B cell (primary cell): ENCODE measurements at regions not wholly inside any gene's neighbourhood (a gene's known extent, or its start where the extent isn't known, plus 50 kb on each side); places are given as distances from the start of the nearest gene placed in this dataset.

Experiments
- ATAC-seq: fragments of 200-7000 bp; cut with Tn5 transposase; one replicate; pipeline ENCODE4 v1.10.0; 2021; ENCODE audit warnings: low read depth, mild to moderate bottlenecking, moderate number of reproducible peaks, moderate library complexity
- CTCF ChIA-PET: fragments of 350-600 bp; sonication (Branson Sonifier 250); formaldehyde crosslinking; loops from one replicate; lab custom pipeline; 2021; ENCODE audit warnings: antibody characterized with exemption, inconsistent platforms; lab: Charles Lee
- POLR2A ChIA-PET: fragments of 350-600 bp; sonication (Branson Sonifier 250); formaldehyde crosslinking; loops from one replicate; lab custom pipeline; 2021; ENCODE audit warnings: antibody characterized with exemption; lab: Charles Lee
- DNase-seq: peaks from one replicate; pipeline ENCODE4 v3.0.0; 2013
- H2AFZ ChIP-seq: 2 replicates; pipeline ENCODE4 v1.6.1; 2012; ENCODE audit warnings: mild to moderate bottlenecking, low read depth, low read length; ENCODE audit not compliant: insufficient read depth, poor library complexity, severe bottlenecking
- H3K27ac ChIP-seq, 2 donors: 1 replicate in 1 of 2; 2 replicates in 1 of 2; pipeline ENCODE4 v1.5.1; 2012 to 2013; ENCODE audit warnings: low read length in 2 of 2, mild to moderate bottlenecking in 2 of 2, moderate library complexity in 1 of 2
- H3K27me3 ChIP-seq, 4 experiments: fragments of 200-600 bp in 1 of 4; sonication (generic) in 1 of 4; replicated peaks in 1 of 4; 1 replicate in 2 of 4; 2 replicates in 2 of 4; pipeline versions ENCODE4 v1.6.1 to v1.7.0; 2013 to 2016; ENCODE audit warnings: low read length in 3 of 4, mild to moderate bottlenecking in 2 of 4, mixed read lengths in 1 of 4, moderate library complexity in 1 of 4; ENCODE audit not compliant: insufficient read depth in 4 of 4, control insufficient read depth in 3 of 4; ENCODE audit errors: control extremely low read depth in 1 of 4
- H3K36me3 ChIP-seq, 2 experiments: replicated peaks in 1 of 2; 1 replicate in 1 of 2; 2 replicates in 1 of 2; pipeline versions ENCODE4 v1.6.1 to v1.7.1; 2013; ENCODE audit warnings: low read length in 1 of 2; ENCODE audit not compliant: insufficient read depth in 2 of 2, control insufficient read depth in 1 of 2; ENCODE audit errors: control extremely low read depth in 1 of 2, extremely low read depth in 1 of 2
- H3K4me1 ChIP-seq, 2 donors: fragments of 200-600 bp in 1 of 2; sonication (generic) in 1 of 2; 1 replicate in 1 of 2; 2 replicates in 1 of 2; pipeline versions ENCODE4 v1.5.1 to v1.6.1; 2013 to 2017; ENCODE audit warnings: low read length in 2 of 2; ENCODE audit not compliant: control insufficient read depth in 2 of 2, insufficient read depth in 2 of 2
- H3K4me2 ChIP-seq: replicated peaks from 2 replicates; pipeline ENCODE3; 2012; ENCODE audit warnings: mild to moderate bottlenecking, low read depth, low read length; ENCODE audit not compliant: poor library complexity, severe bottlenecking
- H3K4me3 ChIP-seq, 5 experiments: fragments of 200-600 bp in 1 of 5; sonication (generic) in 1 of 5; 1 replicate in 3 of 5; 2 replicates in 2 of 5; pipeline versions ENCODE4 v1.5.1 to v1.7.0; 2011 to 2016; ENCODE audit warnings: low read length in 4 of 5, mild to moderate bottlenecking in 4 of 5, low read depth in 2 of 5, control low read depth in 1 of 5, moderate library complexity in 1 of 5; ENCODE audit not compliant: insufficient read depth in 1 of 5; ENCODE audit errors: control extremely low read depth in 1 of 5, extremely low read depth in 1 of 5
- H3K79me2 ChIP-seq: fragments of 200-600 bp; sonication (generic); one replicate; pipeline ENCODE4 v1.6.0; 2016; ENCODE audit warnings: low read length; ENCODE audit not compliant: control insufficient read depth, insufficient read depth
- H3K9ac ChIP-seq: fragments of 200-600 bp; sonication (generic); 2 replicates; pipeline ENCODE4 v1.6.1; 2017; ENCODE audit warnings: mild to moderate bottlenecking, low read length, moderate library complexity
- H3K9me3 ChIP-seq, 3 donors: one replicate each; pipeline versions ENCODE4 v1.6.1 to v1.7.1; 2013; ENCODE audit warnings: low read length in 2 of 3; ENCODE audit not compliant: control insufficient read depth in 2 of 3, insufficient read depth in 1 of 3; ENCODE audit errors: control extremely low read depth in 1 of 3
- H4K20me1 ChIP-seq: 2 replicates; pipeline ENCODE4 v1.6.0; 2012; ENCODE audit warnings: mild to moderate bottlenecking, low read length; ENCODE audit not compliant: insufficient read depth, control insufficient read depth, poor library complexity, severe bottlenecking
- H3K27ac Mint-ChIP-seq: one replicate; pipeline ENCODE4 v1.8.0; 2021; ENCODE audit warnings: mixed read lengths
- H3K27me3 Mint-ChIP-seq: one replicate; pipeline ENCODE4 v1.8.0; 2021; ENCODE audit warnings: mixed read lengths
- H3K4me1 Mint-ChIP-seq: one replicate; pipeline ENCODE4 v1.8.0; 2021; ENCODE audit warnings: mixed read lengths
- H3K4me3 Mint-ChIP-seq: one replicate; pipeline ENCODE4 v1.8.0; 2021; ENCODE audit warnings: mixed read lengths
- H3K9me3 Mint-ChIP-seq: one replicate; pipeline ENCODE4 v1.8.0; 2022; ENCODE audit warnings: mixed read lengths; ENCODE audit not compliant: insufficient read depth
- EZH2 ChIP-seq: IDR thresholded peaks from 2 replicates; pipeline ENCODE4 v1.6.1; 2012; ENCODE audit warnings: borderline replicate concordance, low read depth, mild to moderate bottlenecking, moderate library complexity, low read length; ENCODE audit not compliant: insufficient read depth, poor library complexity, severe bottlenecking
- WGBS: methylation state at CpG from one replicate; pipeline ENCODE4 v1.1.5; 2013; ENCODE audit warnings: missing lambda C conversion rate; ENCODE audit not compliant: insufficient coverage; 5-methylcytosine and 5-hydroxymethylcytosine counted together
- intact Hi-C: fragments of 100-400 bp; cut with micrococcal nuclease; formaldehyde crosslinking; loops from one replicate; pipeline ENCODE4 v1.10.0; 2022
- TF ChIP-seq, protein P1 (sequence below): fragments of 200-600 bp; IDR thresholded peaks from one replicate; pipeline ENCODE4 v1.8.0; 2022; ENCODE audit warnings: antibody characterized with exemption, mild to moderate bottlenecking

DNA sequence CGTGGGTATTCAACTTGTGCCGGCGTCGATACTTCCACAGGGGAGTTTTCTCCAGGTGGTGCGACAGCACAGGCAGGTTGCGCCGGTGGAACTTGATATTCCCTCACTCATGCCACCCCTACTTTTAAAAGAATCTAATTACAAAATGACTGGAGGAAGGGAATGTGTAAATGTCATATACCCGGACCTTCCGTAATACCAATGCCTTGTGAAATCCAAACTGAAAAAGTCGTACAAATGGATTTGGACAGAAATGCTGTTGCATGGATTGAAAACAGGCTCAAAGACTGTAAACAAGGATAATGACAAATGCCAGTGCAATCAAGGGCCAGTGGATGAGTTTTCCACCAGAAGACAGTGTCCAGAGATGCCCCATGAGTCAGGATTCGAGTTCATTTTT is 235.3 kb upstream of the USP25 start:
- H3K27me3 ChIP-seq, result no peaks in the 10 kb centered on the region
- DNase-seq, result no peak
- peaks cover 4% of the 10 kb centered on the region for H3K27me3 Mint-ChIP-seq
- no peaks in the 10 kb centered on the region for H3K79me2 ChIP-seq
- H3K36me3 ChIP-seq, result no peaks in the 10 kb centered on the region
- no peaks in the 10 kb centered on the region for H4K20me1 ChIP-seq
- no peak overlapping the region for H3K27ac ChIP-seq
- peaks cover 6% of the 10 kb centered on the region for H3K4me1 Mint-ChIP-seq
- no peak for ATAC-seq
- POLR2A ChIA-PET, result no interaction called here
- TF ChIP-seq, protein P1, sequence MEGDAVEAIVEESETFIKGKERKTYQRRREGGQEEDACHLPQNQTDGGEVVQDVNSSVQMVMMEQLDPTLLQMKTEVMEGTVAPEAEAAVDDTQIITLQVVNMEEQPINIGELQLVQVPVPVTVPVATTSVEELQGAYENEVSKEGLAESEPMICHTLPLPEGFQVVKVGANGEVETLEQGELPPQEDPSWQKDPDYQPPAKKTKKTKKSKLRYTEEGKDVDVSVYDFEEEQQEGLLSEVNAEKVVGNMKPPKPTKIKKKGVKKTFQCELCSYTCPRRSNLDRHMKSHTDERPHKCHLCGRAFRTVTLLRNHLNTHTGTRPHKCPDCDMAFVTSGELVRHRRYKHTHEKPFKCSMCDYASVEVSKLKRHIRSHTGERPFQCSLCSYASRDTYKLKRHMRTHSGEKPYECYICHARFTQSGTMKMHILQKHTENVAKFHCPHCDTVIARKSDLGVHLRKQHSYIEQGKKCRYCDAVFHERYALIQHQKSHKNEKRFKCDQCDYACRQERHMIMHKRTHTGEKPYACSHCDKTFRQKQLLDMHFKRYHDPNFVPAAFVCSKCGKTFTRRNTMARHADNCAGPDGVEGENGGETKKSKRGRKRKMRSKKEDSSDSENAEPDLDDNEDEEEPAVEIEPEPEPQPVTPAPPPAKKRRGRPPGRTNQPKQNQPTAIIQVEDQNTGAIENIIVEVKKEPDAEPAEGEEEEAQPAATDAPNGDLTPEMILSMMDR, result no peak
- no peak for TF ChIP-seq EZH2
- no peaks in the 10 kb centered on the region for H3K4me1 ChIP-seq
- no peaks in the 10 kb centered on the region for H3K9me3 ChIP-seq
- H3K9ac ChIP-seq, result no peak overlapping the region
- no peak overlapping the region for H3K4me3 Mint-ChIP-seq
- no peak overlapping the region for H3K27ac Mint-ChIP-seq
- CTCF ChIA-PET, result interaction anchor here (1.6 kb wide), 1 partner anchor 12 kb away, joined by 5 read pairs; no protein-coding TSS in a partner anchor
- no peaks in the 10 kb centered on the region for H3K9me3 Mint-ChIP-seq
- H3K4me3 ChIP-seq, result no peak overlapping the region
- intact Hi-C loops, result no loop called here
- H2AFZ ChIP-seq, result no peak overlapping the region
- no peak overlapping the region for H3K4me2 ChIP-seq
- WGBS, result 100% methylated on average over 8 of the region's 11 CpGs

DNA sequence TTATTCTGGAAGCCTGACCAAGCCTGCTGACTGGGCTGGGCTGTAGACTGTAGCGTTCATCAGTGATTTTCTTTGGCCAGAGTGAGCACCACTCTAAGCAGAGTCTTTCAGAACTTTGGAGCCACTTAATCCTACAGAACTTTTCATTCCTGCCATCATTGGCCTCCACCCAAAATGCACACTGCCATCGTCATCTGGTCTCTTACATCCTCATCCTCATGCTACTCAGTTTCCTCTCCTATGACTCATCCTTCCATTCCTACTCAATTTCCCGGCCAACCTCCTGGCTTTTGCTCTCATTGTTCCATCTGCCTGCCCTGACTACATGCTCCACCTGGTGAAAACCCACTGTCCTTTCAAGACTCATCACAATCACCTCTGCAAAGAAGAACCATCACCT is 233.8 kb upstream of the USP25 start:
- H3K4me1 Mint-ChIP-seq, result peaks cover 6% of the 10 kb centered on the region
- POLR2A ChIA-PET, result no interaction called here
- Histone ChIP-seq H3K9ac (no peak overlapping the region), H3K4me2 (no peak overlapping the region), H3K27me3 (no peaks in the 10 kb centered on the region), H4K20me1 (no peaks in the 10 kb centered on the region), H3K36me3 (no peaks in the 10 kb centered on the region), H3K9me3 (no peaks in the 10 kb centered on the region), H2AFZ (no peak overlapping the region), H3K27ac (no peak overlapping the region), H3K79me2 (no peaks in the 10 kb centered on the region), H3K4me1 (no peaks in the 10 kb centered on the region), H3K4me3 (no peak overlapping the region)
- H3K27me3 Mint-ChIP-seq, result peaks cover 4% of the 10 kb centered on the region
- ATAC-seq (no peak), DNase-seq (no peak)
- TF ChIP-seq EZH2, result no peak
- TF ChIP-seq, protein P1, result no peak
- intact Hi-C loops, result no loop called here
- H3K4me3 Mint-ChIP-seq, result no peak overlapping the region
- 90% methylated on average over 3 of the region's 3 CpGs for WGBS
- no peak overlapping the region for H3K27ac Mint-ChIP-seq
- no peaks in the 10 kb centered on the region for H3K9me3 Mint-ChIP-seq
- CTCF ChIA-PET, result interaction anchor here (1.3 to 1.4 kb wide), 2 partner anchors 10 to 12 kb away, joined by 3 read pairs; no protein-coding TSS in a partner anchor
